ENCODE measurements at regions not wholly inside any gene's neighbourhood (a gene's known extent, or its start where the extent isn't known, plus 50 kb on each side); places are given as distances from the start of the nearest gene placed in this dataset.

GRCh38 chr4:74674750-74675149 lies 119.6 kb downstream of the BTC start:
- H3K27ac ChIP-seq (ENCODE audit: control insufficient read depth, insufficient read depth, low read length) = no peak overlapping the region
- H3K79me2 ChIP-seq (ENCODE audit: control insufficient read depth, insufficient read depth, low read length) = no peaks in the 10 kb centered on the region
- no peak for TF ChIP-seq CTCF (optimal IDR thresholded peaks at IDR 0.05 in 1 of 3, IDR thresholded peaks at IDR 0.05 in 1 of 3, conservative IDR thresholded peaks at IDR 0.05 in 1 of 3; ENCODE audit: extremely low read depth in 1 of 3, insufficient read depth in 2 of 3, low read length in 3 of 3)
- no peak for TF ChIP-seq EZH2 (IDR thresholded peaks at IDR 0.05; ENCODE audit: low read length)
- DNase-seq (ENCODE audit: low read depth, low spot score) (no peak), FAIRE-seq (no peak)
- H3K9me1 ChIP-seq (ENCODE audit: control insufficient read depth, extremely low read depth, insufficient read depth, low read length) = no peaks in the 10 kb centered on the region
- no peaks in the 10 kb centered on the region for H4K20me1 ChIP-seq (ENCODE audit: control insufficient read depth, extremely low read depth, insufficient read depth, low read length)
- no peak overlapping the region for H3K4me2 ChIP-seq (ENCODE audit: control insufficient read depth, extremely low read depth, insufficient read depth, low read depth, low read length)
- no peak overlapping the region for H3K4me3 ChIP-seq (ENCODE audit: control insufficient read depth in 2 of 3, extremely low read depth in 1 of 3, insufficient read depth in 2 of 3, low read depth in 1 of 3, low read length in 3 of 3)
- H3K4me1 ChIP-seq (ENCODE audit: control insufficient read depth, extremely low read depth, insufficient read depth, low read length) = peaks cover 14% of the 10 kb centered on the region
- no peak overlapping the region for H3K9ac ChIP-seq (ENCODE audit: control insufficient read depth, extremely low read depth, insufficient read depth, low read length)
- no peaks in the 10 kb centered on the region for H3K36me3 ChIP-seq (ENCODE audit: control insufficient read depth in 2 of 2, extremely low read depth in 1 of 2, insufficient read depth in 2 of 2, low read length in 2 of 2)
- dilution Hi-C loops (cut with MboI; ENCODE audit: extremely low pct_ligation_motif_present, low sequenced_read_pairs) = no loop called here
- H2AFZ ChIP-seq (ENCODE audit: control insufficient read depth, low read length) = no peak overlapping the region
- H3K27me3 ChIP-seq (ENCODE audit: control insufficient read depth, extremely low read depth, insufficient read depth, low read length) = no peaks in the 10 kb centered on the region
- no peaks in the 10 kb centered on the region for H3K9me3 ChIP-seq (ENCODE audit: control insufficient read depth, low read depth, low read length)

GRCh38 chr4:74675673-74676279 lies 118.5 kb downstream of the BTC start:
- Histone ChIP-seq H3K4me3 (ENCODE audit: control insufficient read depth in 2 of 3, extremely low read depth in 1 of 3, insufficient read depth in 2 of 3, low read depth in 1 of 3, low read length in 3 of 3) (no peak overlapping the region), H3K27me3 (ENCODE audit: control insufficient read depth, extremely low read depth, insufficient read depth, low read length) (no peaks in the 10 kb centered on the region), H3K4me1 (ENCODE audit: control insufficient read depth, extremely low read depth, insufficient read depth, low read length) (peaks cover 8% of the 10 kb centered on the region), H3K79me2 (ENCODE audit: control insufficient read depth, insufficient read depth, low read length) (no peaks in the 10 kb centered on the region), H3K27ac (ENCODE audit: control insufficient read depth, insufficient read depth, low read length) (no peak overlapping the region), H4K20me1 (ENCODE audit: control insufficient read depth, extremely low read depth, insufficient read depth, low read length) (no peaks in the 10 kb centered on the region), H3K9ac (ENCODE audit: control insufficient read depth, extremely low read depth, insufficient read depth, low read length) (no peak overlapping the region), H3K4me2 (ENCODE audit: control insufficient read depth, extremely low read depth, insufficient read depth, low read depth, low read length) (peak overlapping the region; percentile 54), H2AFZ (ENCODE audit: control insufficient read depth, low read length) (peak overlapping the region; percentile 31), H3K9me3 (ENCODE audit: control insufficient read depth, low read depth, low read length) (no peaks in the 10 kb centered on the region), H3K36me3 (ENCODE audit: control insufficient read depth in 2 of 2, extremely low read depth in 1 of 2, insufficient read depth in 2 of 2, low read length in 2 of 2) (no peaks in the 10 kb centered on the region), H3K9me1 (ENCODE audit: control insufficient read depth, extremely low read depth, insufficient read depth, low read length) (no peaks in the 10 kb centered on the region)
- dilution Hi-C loops (cut with MboI; ENCODE audit: extremely low pct_ligation_motif_present, low sequenced_read_pairs) = no loop called here
- DNase-seq (ENCODE audit: low read depth, low spot score) (peak; percentile 13), FAIRE-seq (peak; percentile 98)
- TF ChIP-seq EZH2 (IDR thresholded peaks at IDR 0.05; ENCODE audit: low read length) (no peak), CTCF (optimal IDR thresholded peaks at IDR 0.05 in 1 of 3, IDR thresholded peaks at IDR 0.05 in 1 of 3, conservative IDR thresholded peaks at IDR 0.05 in 1 of 3; ENCODE audit: extremely low read depth in 1 of 3, insufficient read depth in 2 of 3, low read length in 3 of 3) (peak; percentile 72 to 86 (median 80))
